Aorta (tissue), 5 donors: ENCODE measurements at regions not wholly inside any gene's neighbourhood (a gene's known extent, or its start where the extent isn't known, plus 50 kb on each side); places are given as distances from the start of the nearest gene placed in this dataset.

Source experiments
- ATAC-seq: fragments of 200-7000 bp; cut with Tn5 transposase; one replicate; pipeline ENCODE4 v1.9.1; 2022; ENCODE audit warnings: moderate library complexity; ENCODE audit not compliant: low FRiP score
- DNase-seq, 2 donors: peaks; one replicate each; pipeline ENCODE4 v3.0.0-alpha.2; 2020
- H3K27ac ChIP-seq, 2 donors: one replicate each; pipeline ENCODE4 v1.5.1; 2013; ENCODE audit warnings: low read length in 2 of 2, mild to moderate bottlenecking in 2 of 2, moderate library complexity in 2 of 2, control low read depth in 1 of 2, inconsistent platforms in 1 of 2, low read depth in 1 of 2
- H3K27me3 ChIP-seq, 2 donors: one replicate each; pipeline ENCODE4 v1.6.1; 2013; ENCODE audit warnings: control low read depth in 1 of 2, low read length in 1 of 2, mild to moderate bottlenecking in 1 of 2, moderate library complexity in 1 of 2; ENCODE audit not compliant: insufficient read depth in 2 of 2, control insufficient read depth in 1 of 2
- H3K36me3 ChIP-seq, 2 donors: one replicate each; pipeline ENCODE4 v1.6.1; 2013; ENCODE audit warnings: control low read depth in 1 of 2, low read length in 1 of 2, mild to moderate bottlenecking in 1 of 2; ENCODE audit not compliant: insufficient read depth in 2 of 2, control insufficient read depth in 1 of 2
- H3K4me1 ChIP-seq, 2 donors: one replicate each; pipeline ENCODE4 v1.6.1; 2013; ENCODE audit warnings: low read length in 2 of 2, control low read depth in 1 of 2, mild to moderate bottlenecking in 1 of 2, moderate library complexity in 1 of 2; ENCODE audit not compliant: insufficient read depth in 2 of 2, control insufficient read depth in 1 of 2
- H3K4me3 ChIP-seq, 2 donors: one replicate each; pipeline ENCODE4 v1.5.1; 2013; ENCODE audit warnings: low read length in 2 of 2, control low read depth in 1 of 2, mild to moderate bottlenecking in 1 of 2
- H3K9me3 ChIP-seq: one replicate; pipeline ENCODE4 v1.6.1; 2013; ENCODE audit warnings: mild to moderate bottlenecking, low read length; ENCODE audit not compliant: control insufficient read depth
- WGBS, 2 donors: extraction: QIAGEN DNeasy Blood & Tissue Kit; methylation state at CpG; one replicate each; pipeline ENCODE4 v1.1.7; 2013; 5-methylcytosine and 5-hydroxymethylcytosine counted together
- intact Hi-C, 2 donors: fragments of 100-400 bp; cut with DNase I; formaldehyde crosslinking; loops; one replicate each; pipeline versions ENCODE4 v1.14.2 to v1.15.0; 2022
- donor health status: healthy with polysubstance abuse.
- donor health status: Bipolar disorder and iron deficiency.
- donor health status: DM: no; HTN: no; CAD: no.
- donor health status: DM: no; HTN: no; CAD: no.
- donor health status: DM: yes; HTN: yes; CAD: no.

DNA sequence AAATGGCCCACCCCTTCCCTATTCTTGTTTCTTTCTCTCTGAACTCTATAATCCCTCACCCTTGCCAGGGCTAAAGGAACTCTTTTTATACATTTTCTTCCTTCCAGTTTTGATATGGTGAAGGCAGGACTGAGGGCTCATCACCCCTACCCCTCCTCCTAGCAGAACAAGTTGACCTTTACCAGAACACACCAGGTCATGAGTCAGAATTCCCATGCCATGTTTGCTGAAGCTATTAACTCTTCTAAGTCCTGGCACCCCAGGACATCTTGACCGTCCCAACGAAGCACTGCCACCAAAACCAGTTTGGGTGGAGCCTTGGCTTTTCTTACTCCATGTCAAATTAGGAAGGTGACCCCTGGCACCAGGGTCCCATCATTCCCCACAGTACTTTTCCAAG, 57.5 kb upstream of the DYNLT3 start:
- ATAC-seq = no peak
- no peaks in the 10 kb centered on the region for H3K36me3 ChIP-seq
- no peaks in the 10 kb centered on the region for H3K27me3 ChIP-seq
- WGBS, 2 donors = 70 to 92% methylated on average over 2 of the region's 2 CpGs
- H3K4me3 ChIP-seq = no peak overlapping the region
- H3K9me3 ChIP-seq = no peaks in the 10 kb centered on the region
- no peaks in the 10 kb centered on the region for H3K4me1 ChIP-seq
- intact Hi-C loops = no loop called here
- H3K27ac ChIP-seq = no peak overlapping the region
- DNase-seq = no peak

DNA sequence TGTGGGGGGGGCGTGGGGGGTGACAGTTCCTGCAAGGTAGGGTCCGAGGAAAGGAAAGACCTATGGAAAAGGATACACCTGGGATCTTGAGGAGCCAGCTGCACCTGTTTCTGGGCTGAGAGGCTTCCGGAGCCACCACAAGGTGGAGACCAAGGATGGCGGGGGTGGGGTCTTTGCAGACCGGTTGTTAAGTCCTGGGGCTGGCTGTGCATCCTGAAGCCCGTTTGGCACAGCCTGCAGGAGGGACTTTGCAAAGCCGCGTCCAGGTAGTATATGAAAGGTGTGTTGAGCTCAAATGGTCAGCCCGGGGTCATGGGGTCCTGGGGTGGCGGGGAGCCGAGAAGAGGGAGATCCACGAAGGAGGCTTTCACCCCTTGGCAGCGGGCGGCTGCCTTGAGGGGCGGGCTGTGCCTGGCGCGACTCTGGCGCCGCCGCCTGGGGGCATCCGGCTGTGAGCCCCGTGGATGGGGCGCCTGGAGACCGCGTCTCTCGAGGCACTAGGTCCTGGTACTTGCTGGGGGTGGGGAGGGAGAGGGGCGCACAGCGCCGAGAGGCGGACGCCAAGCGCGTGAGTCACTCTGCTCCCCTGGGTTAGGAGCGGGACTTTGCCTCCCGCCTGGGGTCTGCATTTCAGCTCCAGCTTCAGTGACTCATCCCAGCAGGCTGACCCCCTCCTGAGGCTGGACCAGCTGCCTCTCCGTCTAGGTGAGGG, 58.2 kb upstream of the DYNLT3 start:
- no peaks in the 10 kb centered on the region for H3K9me3 ChIP-seq
- ATAC-seq (peak; percentile 67), DNase-seq (peak in 1 of 2 donors; percentile 76)
- WGBS, 2 donors = 6 to 16% methylated on average over 27 to 36 of the region's 36 CpGs
- H3K36me3 ChIP-seq = no peaks in the 10 kb centered on the region
- intact Hi-C loops = no loop called here
- no peaks in the 10 kb centered on the region for H3K4me1 ChIP-seq
- no peak overlapping the region for H3K4me3 ChIP-seq
- H3K27me3 ChIP-seq = no peaks in the 10 kb centered on the region
- no peak overlapping the region for H3K27ac ChIP-seq

DNA sequence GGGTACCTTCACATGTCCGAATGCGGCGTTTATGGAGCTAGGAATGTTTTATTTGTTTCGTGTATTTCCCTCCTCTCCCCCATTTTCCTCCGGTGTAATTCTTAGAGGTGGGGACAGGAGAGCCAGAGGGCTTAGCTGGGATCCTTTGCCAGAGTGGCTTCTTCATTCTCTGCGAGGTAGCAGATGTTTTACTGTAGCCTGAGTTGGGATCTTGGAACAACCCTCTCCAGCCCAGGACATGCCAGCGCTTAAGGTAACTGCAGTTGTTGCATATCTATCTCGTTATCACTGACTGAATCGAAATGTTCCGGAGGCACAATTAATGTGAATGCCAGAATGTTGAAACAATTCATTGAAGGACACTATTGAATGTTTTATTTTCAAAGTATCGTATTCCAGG, 59.0 kb upstream of the DYNLT3 start:
- intact Hi-C loops = no loop called here
- WGBS, 2 donors = 18 to 52% methylated on average over 11 of the region's 11 CpGs
- H3K27ac ChIP-seq = no peak overlapping the region
- DNase-seq (no peak), ATAC-seq (no peak)
- H3K27me3 ChIP-seq = no peaks in the 10 kb centered on the region
- H3K9me3 ChIP-seq = no peaks in the 10 kb centered on the region
- no peak overlapping the region for H3K4me3 ChIP-seq
- H3K36me3 ChIP-seq = no peaks in the 10 kb centered on the region
- H3K4me1 ChIP-seq = no peaks in the 10 kb centered on the region

DNA sequence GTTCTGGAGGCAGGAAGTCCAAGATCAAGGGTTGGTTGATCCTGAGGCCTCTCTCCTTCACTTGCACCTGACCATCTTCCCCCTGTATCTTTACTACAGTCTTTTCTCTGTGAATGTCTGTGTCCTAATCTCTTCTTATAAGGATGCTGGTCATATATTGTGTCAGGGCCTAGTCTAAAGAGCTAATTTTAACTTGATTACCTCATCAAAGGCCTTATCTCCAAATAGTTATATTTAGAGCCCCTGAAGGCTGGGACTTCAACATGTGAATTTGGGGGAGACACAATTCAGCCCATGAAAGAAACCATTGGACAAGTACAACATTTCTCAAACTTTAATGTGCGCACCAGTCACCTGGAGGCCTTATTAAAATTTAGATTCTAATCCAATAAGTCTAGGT, 62.8 kb upstream of the DYNLT3 start:
- Histone ChIP-seq H3K36me3 (no peaks in the 10 kb centered on the region), H3K4me1 (no peaks in the 10 kb centered on the region), H3K27me3 (no peaks in the 10 kb centered on the region), H3K9me3 (no peaks in the 10 kb centered on the region), H3K27ac (no peak overlapping the region), H3K4me3 (no peak overlapping the region)
- DNase-seq = no peak
- 98 to 100% methylated on average over 1 of the region's 1 CpG for whole genome bisulfite sequencing, 2 donors
- intact Hi-C loops = no loop called here
- no peak for ATAC-seq

DNA sequence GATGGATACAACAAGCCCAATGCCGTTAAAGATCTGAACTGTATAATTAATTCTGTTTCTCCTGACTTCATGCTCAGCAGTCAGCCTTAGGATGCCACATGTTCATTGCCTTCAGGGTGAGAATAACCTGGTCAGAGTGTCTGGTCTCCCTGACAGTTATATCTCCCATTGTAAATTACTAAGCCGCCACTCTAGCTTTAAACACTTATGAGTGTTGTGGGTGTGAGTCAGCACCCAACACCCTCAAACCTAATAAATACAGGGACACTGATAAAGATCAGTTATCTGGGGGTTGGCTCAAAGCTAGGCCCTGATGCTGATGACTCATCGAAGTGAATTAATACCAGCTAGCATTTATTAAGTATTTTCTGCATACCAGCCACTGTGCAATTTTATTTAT, 64.9 kb upstream of the DYNLT3 start:
- 63 to 82% methylated on average over 3 of the region's 3 CpGs for WGBS, 2 donors
- no peak overlapping the region for H3K4me3 ChIP-seq
- H3K36me3 ChIP-seq = no peaks in the 10 kb centered on the region
- no peak for ATAC-seq
- H3K27ac ChIP-seq = no peak overlapping the region
- intact Hi-C loops = no loop called here
- DNase-seq = no peak
- H3K9me3 ChIP-seq = no peaks in the 10 kb centered on the region
- H3K27me3 ChIP-seq = no peaks in the 10 kb centered on the region
- no peaks in the 10 kb centered on the region for H3K4me1 ChIP-seq

DNA sequence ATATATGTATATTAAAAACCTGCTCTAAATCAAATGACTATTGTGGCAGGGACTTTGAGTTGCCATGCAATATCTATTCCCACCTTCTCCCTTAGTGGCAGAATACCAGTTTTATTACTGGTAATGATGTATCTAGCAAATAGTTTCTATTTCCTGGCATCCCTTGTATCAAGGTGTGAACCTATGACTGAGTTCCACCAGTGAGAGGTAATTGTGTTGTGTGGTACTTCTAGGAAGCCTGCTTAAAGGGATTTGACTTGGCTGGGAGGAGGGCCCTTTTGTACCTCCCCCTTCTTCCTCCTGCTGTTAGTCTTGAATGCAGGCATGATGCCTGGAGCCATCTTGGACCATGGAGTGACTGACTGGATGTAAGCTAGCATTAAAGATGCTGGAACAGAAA, 65.4 kb upstream of the DYNLT3 start:
- intact Hi-C loops = no loop called here
- no peaks in the 10 kb centered on the region for H3K27me3 ChIP-seq
- no peaks in the 10 kb centered on the region for H3K36me3 ChIP-seq
- ATAC-seq (no peak), DNase-seq (no peak)
- H3K27ac ChIP-seq = no peak overlapping the region
- H3K9me3 ChIP-seq = no peaks in the 10 kb centered on the region
- no peak overlapping the region for H3K4me3 ChIP-seq
- no peaks in the 10 kb centered on the region for H3K4me1 ChIP-seq

DNA sequence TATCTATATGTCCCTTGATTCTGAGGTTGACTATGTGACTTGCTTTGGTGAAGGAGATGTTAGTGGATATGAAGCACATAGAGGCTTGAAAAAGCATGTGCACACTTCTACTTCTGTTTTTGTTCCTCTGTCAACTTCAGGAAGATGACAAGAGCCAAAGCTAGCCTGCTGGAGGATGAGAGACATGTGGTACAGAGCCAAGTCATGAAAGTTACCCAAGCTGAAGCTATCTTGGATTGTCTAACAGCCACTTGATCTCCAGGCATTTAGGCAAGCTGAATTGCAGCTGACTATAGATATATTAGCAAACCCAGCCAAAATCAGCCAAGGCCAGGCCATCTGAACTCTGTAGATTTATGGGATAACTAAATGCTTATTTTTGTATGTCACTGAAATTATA, 70.8 kb upstream of the DYNLT3 start:
- no peaks in the 10 kb centered on the region for H3K36me3 ChIP-seq
- no peaks in the 10 kb centered on the region for H3K4me1 ChIP-seq
- intact Hi-C loops = no loop called here
- H3K27ac ChIP-seq = no peak overlapping the region
- no peak overlapping the region for H3K4me3 ChIP-seq
- ATAC-seq (no peak), DNase-seq (no peak)
- H3K27me3 ChIP-seq = no peaks in the 10 kb centered on the region
- no peaks in the 10 kb centered on the region for H3K9me3 ChIP-seq

DNA sequence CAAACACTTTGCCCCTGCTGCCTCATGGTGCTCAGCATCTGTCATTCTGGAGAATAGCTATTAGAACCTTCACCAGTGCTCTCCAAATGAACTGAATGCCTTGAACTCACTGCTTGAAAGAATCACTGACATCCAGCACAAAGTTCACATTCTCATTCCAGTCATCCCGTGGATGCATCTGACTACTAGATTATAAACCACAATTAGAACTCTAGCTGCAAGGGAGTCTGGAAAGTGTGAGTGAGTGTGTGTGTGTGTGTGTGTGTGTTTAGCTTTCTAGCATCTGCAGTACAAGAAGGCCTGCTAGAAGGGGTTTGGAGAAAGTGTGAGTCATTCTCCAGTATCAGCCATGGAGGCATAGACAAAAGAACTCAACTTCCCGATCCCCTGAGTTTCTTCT, 71.3 kb upstream of the DYNLT3 start:
- 86 to 98% methylated on average over 2 of the region's 2 CpGs for WGBS, 2 donors
- Histone ChIP-seq H3K4me3 (no peak overlapping the region), H3K9me3 (no peaks in the 10 kb centered on the region), H3K36me3 (no peaks in the 10 kb centered on the region), H3K27ac (no peak overlapping the region), H3K27me3 (no peaks in the 10 kb centered on the region), H3K4me1 (no peaks in the 10 kb centered on the region)
- intact Hi-C loops = no loop called here
- ATAC-seq = no peak
- DNase-seq = no peak

DNA sequence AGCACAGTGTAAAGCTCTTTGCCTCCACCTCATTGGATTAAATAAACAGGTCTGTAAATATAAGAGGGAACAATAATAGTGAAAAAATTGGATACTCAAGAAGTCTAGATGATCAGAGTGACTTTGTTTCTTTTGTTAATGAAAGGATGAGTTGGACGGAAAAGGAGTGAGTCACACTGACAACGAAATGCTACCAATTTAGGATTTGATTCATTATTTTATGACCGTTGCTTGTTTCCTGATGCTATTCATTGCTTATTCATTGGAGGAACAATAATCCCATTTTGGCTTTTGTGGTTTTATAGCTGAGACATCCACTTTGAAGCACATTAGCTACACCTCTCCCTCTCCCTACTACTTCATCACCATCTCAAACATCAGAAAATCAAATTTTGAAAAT, 74.4 kb upstream of the DYNLT3 start:
- no peaks in the 10 kb centered on the region for H3K4me1 ChIP-seq
- no peaks in the 10 kb centered on the region for H3K9me3 ChIP-seq
- H3K27me3 ChIP-seq = no peaks in the 10 kb centered on the region
- H3K36me3 ChIP-seq = no peaks in the 10 kb centered on the region
- no peak overlapping the region for H3K4me3 ChIP-seq
- 56 to 64% methylated on average over 3 of the region's 3 CpGs for WGBS, 2 donors
- intact Hi-C loops = loop anchor here in 1 of 2 donors (10.0 kb wide), 1 partner anchor 243 kb away; no protein-coding TSS in a partner anchor
- H3K27ac ChIP-seq = no peak overlapping the region
- ATAC-seq = no peak
- no peak for DNase-seq
